H1 (cell line): ENCODE measurements at regions not wholly inside any gene's neighbourhood (a gene's known extent, or its start where the extent isn't known, plus 50 kb on each side); places are given as distances from the start of the nearest gene placed in this dataset.

ENCODE experiments used
- CTCF ChIA-PET: fragments of 300-600 bp; sonication (Branson Sonifier 250); formaldehyde crosslinking; loops from one replicate; lab custom pipeline; 2021; ENCODE audit not compliant: partially characterized antibody; lab: Charles Lee
- POLR2A ChIA-PET: fragments of 300-600 bp; sonication (Branson Sonifier 250); formaldehyde crosslinking; loops from one replicate; lab custom pipeline; 2021; ENCODE audit warnings: inconsistent platforms; ENCODE audit not compliant: partially characterized antibody; lab: Charles Lee
- DNase-seq, 2 experiments: peaks; one replicate each; pipeline versions ENCODE4 v3.0.0 to v3.0.0-alpha.2; 2010 to 2022; ENCODE audit warnings: low spot score in 2 of 2, low read depth in 1 of 2, mixed read lengths in 1 of 2
- FAIRE-seq: peaks from 2 replicates; lab custom pipeline; 2011; peaks lifted over from hg19 to GRCh38; lab: Jason Lieb, UNC
- H2AFZ ChIP-seq: 2 replicates; pipeline ENCODE4 v1.8.1; 2012; ENCODE audit warnings: low read length, inconsistent platforms
- H2AK5ac ChIP-seq: 2 replicates; pipeline ENCODE4 v1.6.1; 2013; ENCODE audit warnings: low read depth, low read length
- H2BK120ac ChIP-seq: replicated peaks from 2 replicates; pipeline ENCODE3; 2013; ENCODE audit warnings: low read depth, low read length, inconsistent platforms
- H2BK12ac ChIP-seq: 2 replicates; pipeline ENCODE4 v1.6.1; 2013; ENCODE audit warnings: low read depth, low read length
- H2BK15ac ChIP-seq: 2 replicates; pipeline ENCODE4 v1.6.1; 2013; ENCODE audit warnings: low read length
- H2BK20ac ChIP-seq: 2 replicates; pipeline ENCODE4 v1.6.1; 2013; ENCODE audit warnings: low read length
- H2BK5ac ChIP-seq: 2 replicates; pipeline ENCODE4 v1.6.1; 2013; ENCODE audit warnings: low read depth, low read length
- H3K14ac ChIP-seq: 2 replicates; pipeline ENCODE4 v1.6.1; 2013; ENCODE audit warnings: inconsistent platforms; ENCODE audit not compliant: insufficient read length
- H3K18ac ChIP-seq: 2 replicates; pipeline ENCODE4 v1.6.1; 2013; ENCODE audit warnings: low read length; ENCODE audit errors: extremely low read depth
- H3K23ac ChIP-seq: 2 replicates; pipeline ENCODE4 v1.6.1; 2013; ENCODE audit warnings: inconsistent platforms; ENCODE audit not compliant: insufficient read length
- H3K23me2 ChIP-seq: 2 replicates; pipeline ENCODE4 v1.6.1; 2013; ENCODE audit warnings: low read depth, low read length
- H3K27ac ChIP-seq: 2 replicates; pipeline ENCODE4 v1.6.1; 2011; ENCODE audit warnings: low read depth, low read length, inconsistent platforms
- H3K27me3 ChIP-seq, 4 experiments: replicated peaks in 1 of 4; 1 replicate in 1 of 4; 2 replicates in 3 of 4; pipeline versions ENCODE4 v1.6.1 to v1.8.1; 2011 to 2013; ENCODE audit warnings: low read length in 3 of 4, mild to moderate bottlenecking in 3 of 4, inconsistent platforms in 2 of 4, mixed read lengths in 2 of 4, moderate library complexity in 1 of 4; ENCODE audit not compliant: control insufficient read depth in 3 of 4, insufficient read depth in 3 of 4; ENCODE audit errors: extremely low read depth in 1 of 4
- H3K36me3 ChIP-seq, 4 experiments: 2 replicates each; pipeline versions ENCODE4 v1.6.1 to v1.8.1; 2011 to 2013; ENCODE audit warnings: mild to moderate bottlenecking in 4 of 4, low read length in 3 of 4, moderate library complexity in 2 of 4, control low read depth in 1 of 4, inconsistent platforms in 1 of 4; ENCODE audit not compliant: insufficient read depth in 4 of 4, control insufficient read depth in 2 of 4
- H3K4ac ChIP-seq: replicated peaks from 2 replicates; pipeline ENCODE3; 2013; ENCODE audit warnings: low read length, low read depth, mixed read lengths, inconsistent platforms; ENCODE audit not compliant: insufficient read length
- H3K4me1 ChIP-seq, 4 experiments: replicated peaks in 1 of 4; 1 replicate in 1 of 4; 2 replicates in 3 of 4; pipeline versions ENCODE4 v1.6.1 to v1.8.1; 2011 to 2013; ENCODE audit warnings: low read length in 3 of 4, inconsistent platforms in 2 of 4, mixed read lengths in 1 of 4; ENCODE audit not compliant: insufficient read depth in 4 of 4, control insufficient read depth in 3 of 4
- H3K4me2 ChIP-seq, 2 experiments: 2 replicates each; pipeline versions ENCODE4 v1.6.1 to v1.8.1; 2011 to 2013; ENCODE audit warnings: low read depth in 2 of 2, low read length in 2 of 2, control low read depth in 1 of 2, inconsistent platforms in 1 of 2, mild to moderate bottlenecking in 1 of 2; ENCODE audit not compliant: insufficient read depth in 1 of 2
- H3K4me3 ChIP-seq, 4 experiments: fragments of 200-600, 300-600 bp in 1 of 4; sonication (generic), shearing (Covaris generic), sonication (Bioruptor Twin) in 1 of 4; 2 replicates each; pipeline versions ENCODE4 v1.5.1 to v1.8.1; 2011 to 2016; ENCODE audit warnings: low read length in 4 of 4, low read depth in 3 of 4, control low read depth in 2 of 4, inconsistent platforms in 2 of 4, mild to moderate bottlenecking in 2 of 4, mixed read lengths in 1 of 4, moderate library complexity in 1 of 4; ENCODE audit not compliant: insufficient read depth in 2 of 4; ENCODE audit errors: extremely low read depth in 1 of 4
- H3K56ac ChIP-seq: replicated peaks from 2 replicates; pipeline ENCODE3; 2013; ENCODE audit warnings: low read depth, mild to moderate bottlenecking, mixed read lengths, low read length, inconsistent platforms; ENCODE audit not compliant: insufficient read length
- H3K79me1 ChIP-seq: 2 replicates; pipeline ENCODE4 v1.6.1; 2013; ENCODE audit warnings: low read depth, low read length, control low read depth
- H3K79me2 ChIP-seq, 2 experiments: 2 replicates each; pipeline versions ENCODE4 v1.6.1 to v1.8.1; 2012 to 2013; ENCODE audit warnings: low read length in 2 of 2, mild to moderate bottlenecking in 2 of 2, inconsistent platforms in 1 of 2; ENCODE audit not compliant: insufficient read depth in 2 of 2, control insufficient read depth in 1 of 2
- H3K9ac ChIP-seq, 4 experiments: replicated peaks in 1 of 4; 1 replicate in 1 of 4; 2 replicates in 3 of 4; pipeline versions ENCODE4 v1.6.1 to v1.8.1; 2011 to 2013; ENCODE audit warnings: low read depth in 3 of 4, low read length in 3 of 4, control low read depth in 2 of 4, mild to moderate bottlenecking in 2 of 4, moderate library complexity in 2 of 4, inconsistent platforms in 1 of 4; ENCODE audit errors: extremely low read depth in 1 of 4
- H3K9me3 ChIP-seq, 2 experiments: 2 replicates each; pipeline versions ENCODE4 v1.6.1 to v1.8.1; 2012 to 2013; ENCODE audit warnings: mild to moderate bottlenecking in 2 of 2, moderate library complexity in 2 of 2, control low read depth in 1 of 2, inconsistent platforms in 1 of 2, low read depth in 1 of 2, low read length in 1 of 2, mixed read lengths in 1 of 2; ENCODE audit not compliant: insufficient read depth in 2 of 2
- H4K20me1 ChIP-seq, 2 experiments: replicated peaks in 1 of 2; 2 replicates each; pipeline versions ENCODE3 to v1.8.1; 2011 to 2013; ENCODE audit warnings: inconsistent platforms in 2 of 2, low read length in 2 of 2, mild to moderate bottlenecking in 1 of 2; ENCODE audit not compliant: insufficient read depth in 2 of 2, control insufficient read depth in 1 of 2
- H4K5ac ChIP-seq: 2 replicates; pipeline ENCODE4 v1.6.1; 2013; ENCODE audit warnings: low read length, low read depth, mixed read lengths, inconsistent platforms; ENCODE audit not compliant: insufficient read length
- H4K8ac ChIP-seq: 2 replicates; pipeline ENCODE4 v1.8.0; 2013; ENCODE audit warnings: mild to moderate bottlenecking, moderate library complexity, low read length, inconsistent platforms; ENCODE audit not compliant: insufficient read depth; ENCODE audit errors: extremely low read depth
- H4K91ac ChIP-seq: replicated peaks from 2 replicates; pipeline ENCODE3; 2013; ENCODE audit warnings: low read length, mixed read lengths, inconsistent platforms; ENCODE audit not compliant: insufficient read length
- BRCA1 ChIP-seq: IDR thresholded peaks from 2 replicates; pipeline ENCODE4 v1.6.1; 2012; ENCODE audit warnings: low read depth, low read length, improper control_type of control experiment
- FOSL1 ChIP-seq: IDR thresholded peaks from 2 replicates; pipeline ENCODE4 v1.6.1; 2011; ENCODE audit warnings: mild to moderate bottlenecking, low read depth, low read length, moderate library complexity; ENCODE audit not compliant: insufficient read depth
- RNF2 ChIP-seq: fragments of 200-900, 300-1000 bp; sonication (generic); IDR thresholded peaks from 2 replicates; pipeline ENCODE4 v1.7.1; 2016; ENCODE audit warnings: borderline replicate concordance, low read depth, mild to moderate bottlenecking, antibody characterized with exemption, low read length; ENCODE audit not compliant: poor library complexity, severe bottlenecking; ENCODE audit errors: missing control alignments
- SAP30 ChIP-seq: fragments of 300-600 bp; sonication (generic); IDR thresholded peaks from 2 replicates; pipeline ENCODE4 v1.7.1; 2012; ENCODE audit warnings: low read length, moderate library complexity, mild to moderate bottlenecking, inconsistent platforms; ENCODE audit not compliant: insufficient read depth, insufficient replicate concordance
- SP4 ChIP-seq: IDR thresholded peaks from 2 replicates; pipeline ENCODE4 v1.6.1; 2012; ENCODE audit warnings: low read length, inconsistent platforms
- TEAD4 ChIP-seq: IDR thresholded peaks from 2 replicates; pipeline ENCODE4 v1.6.1; 2012; ENCODE audit warnings: low read depth, low read length, inconsistent platforms, mixed read lengths
- ZNF274 ChIP-seq: IDR thresholded peaks from 2 replicates; pipeline ENCODE4 v1.7.0; 2012; ENCODE audit warnings: low read length, borderline replicate concordance; ENCODE audit errors: extremely low read depth
- WGBS, 2 experiments: shearing (Covaris generic) in 1 of 2; methylation state at CpG; one replicate each; pipeline versions ENCODE4 v1.1.6 to v1.1.7; 2013 to 2015; ENCODE audit warnings: low lambda C conversion rate in 2 of 2, mixed read lengths in 2 of 2, inconsistent platforms in 1 of 2, low coverage in 1 of 2, missing lambda C conversion rate in 1 of 2; ENCODE audit not compliant: insufficient replicate concordance in 2 of 2, insufficient coverage in 1 of 2, insufficient read length in 1 of 2; ENCODE audit errors: extremely low coverage in 1 of 2, missing lambda C conversion rate in 1 of 2; 5-methylcytosine and 5-hydroxymethylcytosine counted together

GRCh38 chr6:16987996-16988395, 113.9 kb upstream of the STMND1 start:
- H3K79me1 ChIP-seq = no peaks in the 10 kb centered on the region
- no peak overlapping the region for H2AFZ ChIP-seq
- no peak overlapping the region for H4K5ac ChIP-seq
- no peak overlapping the region for H2BK120ac ChIP-seq
- DNase-seq (no peak), FAIRE-seq (no peak)
- no peaks in the 10 kb centered on the region for H4K20me1 ChIP-seq
- POLR2A ChIA-PET = no interaction called here
- H2BK15ac ChIP-seq = no peak overlapping the region
- no peak overlapping the region for H3K14ac ChIP-seq
- 83% methylated on average over 1 of the region's 1 CpG; no CpG with 5 or more reads in 1 of the 2 experiments for WGBS, 2 experiments
- peaks cover 3 to 6% of the 10 kb centered on the region in 2 experiments; a peak in 3 of 4 replicates for H3K9me3 ChIP-seq
- no peak overlapping the region for H2BK5ac ChIP-seq
- no peak overlapping the region for H4K8ac ChIP-seq
- no peaks in the 10 kb centered on the region for H3K4me1 ChIP-seq
- TF ChIP-seq ZNF274 (no peak), TEAD4 (no peak), RNF2 (no peak), FOSL1 (no peak), SAP30 (no peak), BRCA1 (no peak), SP4 (no peak)
- no peak overlapping the region for H3K18ac ChIP-seq
- no peaks in the 10 kb centered on the region; a peak in 1 of 8 replicates for H3K36me3 ChIP-seq
- no peak overlapping the region for H3K56ac ChIP-seq
- H3K27ac ChIP-seq = no peak overlapping the region
- H4K91ac ChIP-seq = no peak overlapping the region
- H3K4me2 ChIP-seq = no peak overlapping the region
- CTCF ChIA-PET = interaction anchor here (2.0 kb wide), 1 partner anchor 8 kb away, joined by 5 read pairs; no protein-coding TSS in a partner anchor
- H2BK20ac ChIP-seq = no peak overlapping the region
- H3K27me3 ChIP-seq = no peaks in the 10 kb centered on the region
- H3K23ac ChIP-seq = no peak overlapping the region
- no peaks in the 10 kb centered on the region for H3K23me2 ChIP-seq
- H3K79me2 ChIP-seq = no peaks in the 10 kb centered on the region
- no peak overlapping the region for H2BK12ac ChIP-seq
- H2AK5ac ChIP-seq = no peak overlapping the region
- H3K9ac ChIP-seq = no peak overlapping the region
- H3K4ac ChIP-seq = no peak overlapping the region
- H3K4me3 ChIP-seq = no peak overlapping the region
